ENCODE measurements at regions not wholly inside any gene's neighbourhood (a gene's known extent, or its start where the extent isn't known, plus 50 kb on each side); places are given as distances from the start of the nearest gene placed in this dataset.
A peak's percentile ranks its signal among the peaks of the same experiment; 100 is the strongest.

DNA sequence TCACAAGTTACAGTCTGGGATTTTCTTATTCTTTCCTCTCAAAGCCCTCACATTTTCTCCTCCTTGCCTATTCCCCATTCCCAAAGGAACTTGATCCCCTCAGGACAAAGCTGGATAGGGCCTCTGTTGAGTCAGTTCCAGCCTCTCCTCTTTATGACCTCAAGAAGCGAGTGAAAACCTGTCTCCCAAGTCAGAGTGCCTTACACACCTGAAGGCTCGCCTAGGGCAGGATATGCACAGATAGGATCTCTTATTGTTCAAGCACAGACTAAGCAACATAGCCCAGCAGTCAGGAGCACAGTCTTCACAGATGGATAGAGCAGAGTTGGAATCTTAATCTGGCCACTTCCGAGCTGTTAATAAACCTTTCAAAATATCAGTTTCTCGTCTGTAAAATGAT lies 60.8 kb upstream of the PRRC2C start:
- intact Hi-C loops (cut with DNase I), result no loop called here
- no peak overlapping the region for H3K4me3 ChIP-seq (ENCODE audit: low read length in 3 of 3)
- FAIRE-seq (no peak), DNase-seq (no peak)
- TF ChIP-seq, protein P1, sequence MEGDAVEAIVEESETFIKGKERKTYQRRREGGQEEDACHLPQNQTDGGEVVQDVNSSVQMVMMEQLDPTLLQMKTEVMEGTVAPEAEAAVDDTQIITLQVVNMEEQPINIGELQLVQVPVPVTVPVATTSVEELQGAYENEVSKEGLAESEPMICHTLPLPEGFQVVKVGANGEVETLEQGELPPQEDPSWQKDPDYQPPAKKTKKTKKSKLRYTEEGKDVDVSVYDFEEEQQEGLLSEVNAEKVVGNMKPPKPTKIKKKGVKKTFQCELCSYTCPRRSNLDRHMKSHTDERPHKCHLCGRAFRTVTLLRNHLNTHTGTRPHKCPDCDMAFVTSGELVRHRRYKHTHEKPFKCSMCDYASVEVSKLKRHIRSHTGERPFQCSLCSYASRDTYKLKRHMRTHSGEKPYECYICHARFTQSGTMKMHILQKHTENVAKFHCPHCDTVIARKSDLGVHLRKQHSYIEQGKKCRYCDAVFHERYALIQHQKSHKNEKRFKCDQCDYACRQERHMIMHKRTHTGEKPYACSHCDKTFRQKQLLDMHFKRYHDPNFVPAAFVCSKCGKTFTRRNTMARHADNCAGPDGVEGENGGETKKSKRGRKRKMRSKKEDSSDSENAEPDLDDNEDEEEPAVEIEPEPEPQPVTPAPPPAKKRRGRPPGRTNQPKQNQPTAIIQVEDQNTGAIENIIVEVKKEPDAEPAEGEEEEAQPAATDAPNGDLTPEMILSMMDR (IDR thresholded peaks at IDR 0.05; ENCODE audit: borderline replicate concordance, extremely low read depth, insufficient read depth), result no peak
- no peaks in the 10 kb centered on the region for H3K4me1 ChIP-seq (ENCODE audit: control insufficient read depth in 2 of 3, insufficient read depth in 2 of 3, low read depth in 1 of 3, low read length in 3 of 3)
- H3K9me3 ChIP-seq (ENCODE audit: control insufficient read depth in 2 of 3, insufficient read depth in 1 of 3, low read length in 3 of 3), result no peaks in the 10 kb centered on the region
- H3K9ac ChIP-seq (ENCODE audit: low read length in 3 of 3), result no peak overlapping the region
- no peaks in the 10 kb centered on the region for H3K36me3 ChIP-seq (ENCODE audit: control insufficient read depth in 2 of 3, insufficient read depth in 3 of 3, low read length in 3 of 3)
- H3K27me3 ChIP-seq (ENCODE audit: control insufficient read depth, insufficient read depth, low read length), result no peaks in the 10 kb centered on the region
- H3K27ac ChIP-seq (ENCODE audit: low read depth in 2 of 2, low read length in 2 of 2), result no peak overlapping the region

DNA sequence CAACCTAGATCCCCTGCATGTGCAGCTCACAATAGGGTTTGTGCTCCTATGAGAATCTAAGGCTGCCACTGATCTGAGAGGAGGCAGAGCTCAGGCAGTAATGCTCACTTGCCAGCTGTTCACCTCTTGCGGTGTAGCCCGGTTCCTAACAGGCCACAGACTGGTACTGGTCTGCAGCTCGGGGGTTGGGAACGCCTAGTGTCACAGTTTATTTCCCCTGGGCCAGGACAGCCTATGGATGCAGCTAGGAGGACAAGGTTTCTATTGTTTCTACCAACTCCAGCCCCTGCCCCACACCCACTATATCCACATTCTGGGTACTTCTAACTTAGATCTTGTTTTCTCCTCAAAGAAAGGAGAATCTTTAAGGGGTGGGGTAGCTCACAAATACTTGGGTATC lies 58.7 kb upstream of the PRRC2C start:
- Histone ChIP-seq H3K9ac (ENCODE audit: low read length in 3 of 3) (no peak overlapping the region), H3K4me3 (ENCODE audit: low read length in 3 of 3) (no peak overlapping the region), H3K4me1 (ENCODE audit: control insufficient read depth in 2 of 3, insufficient read depth in 2 of 3, low read depth in 1 of 3, low read length in 3 of 3) (no peaks in the 10 kb centered on the region), H3K36me3 (ENCODE audit: control insufficient read depth in 2 of 3, insufficient read depth in 3 of 3, low read length in 3 of 3) (no peaks in the 10 kb centered on the region), H3K9me3 (ENCODE audit: control insufficient read depth in 2 of 3, insufficient read depth in 1 of 3, low read length in 3 of 3) (no peaks in the 10 kb centered on the region), H3K27ac (ENCODE audit: low read depth in 2 of 2, low read length in 2 of 2) (no peak overlapping the region), H3K27me3 (ENCODE audit: control insufficient read depth, insufficient read depth, low read length) (no peaks in the 10 kb centered on the region)
- TF ChIP-seq, protein P1 (IDR thresholded peaks at IDR 0.05; ENCODE audit: borderline replicate concordance, extremely low read depth, insufficient read depth), result no peak
- no peak for FAIRE-seq
- DNase-seq, result no peak
- intact Hi-C loops (cut with DNase I), result no loop called here

DNA sequence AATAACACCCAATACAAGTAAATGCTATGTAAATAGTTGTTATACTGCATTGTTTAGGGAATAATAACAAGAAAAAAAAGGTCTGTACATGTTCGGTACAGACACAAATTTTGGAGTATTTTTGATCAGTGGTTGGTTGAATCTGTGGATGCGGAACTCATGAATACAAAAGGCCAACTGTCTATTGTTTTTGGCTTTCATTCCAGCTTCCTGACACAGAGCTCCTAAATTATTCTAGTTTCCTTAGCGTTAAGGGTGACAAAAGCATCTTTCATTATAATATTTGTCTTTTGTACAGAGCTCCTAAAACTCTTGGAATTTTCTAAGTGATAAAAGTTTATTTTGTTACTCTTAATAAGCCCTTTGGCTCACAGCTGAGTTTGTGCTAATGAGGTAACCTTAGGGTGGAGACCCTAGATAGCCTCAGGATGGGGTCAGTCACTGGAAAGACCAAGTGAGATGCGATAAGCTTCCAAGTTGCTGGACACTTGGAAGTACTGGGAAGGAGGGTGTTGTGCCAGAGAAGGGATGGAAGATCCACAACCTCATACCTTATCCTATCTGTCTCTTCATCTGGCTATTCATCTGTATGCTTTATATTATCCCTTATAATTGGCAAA lies 57.4 kb upstream of the PRRC2C start:
- no peaks in the 10 kb centered on the region for H3K36me3 ChIP-seq (ENCODE audit: control insufficient read depth in 2 of 3, insufficient read depth in 3 of 3, low read length in 3 of 3)
- FAIRE-seq (no peak), DNase-seq (peak in 1 of 5 donors; percentile 22)
- no peaks in the 10 kb centered on the region for H3K4me1 ChIP-seq (ENCODE audit: control insufficient read depth in 2 of 3, insufficient read depth in 2 of 3, low read depth in 1 of 3, low read length in 3 of 3)
- H3K9ac ChIP-seq (ENCODE audit: low read length in 3 of 3), result no peak overlapping the region
- no peaks in the 10 kb centered on the region for H3K27me3 ChIP-seq (ENCODE audit: control insufficient read depth, insufficient read depth, low read length)
- H3K4me3 ChIP-seq (ENCODE audit: low read length in 3 of 3), result no peak overlapping the region
- intact Hi-C loops (cut with DNase I), result no loop called here
- TF ChIP-seq, protein P1 (IDR thresholded peaks at IDR 0.05; ENCODE audit: borderline replicate concordance, extremely low read depth, insufficient read depth), result no peak
- no peaks in the 10 kb centered on the region for H3K9me3 ChIP-seq (ENCODE audit: control insufficient read depth in 2 of 3, insufficient read depth in 1 of 3, low read length in 3 of 3)
- no peak overlapping the region for H3K27ac ChIP-seq (ENCODE audit: low read depth in 2 of 2, low read length in 2 of 2)

DNA sequence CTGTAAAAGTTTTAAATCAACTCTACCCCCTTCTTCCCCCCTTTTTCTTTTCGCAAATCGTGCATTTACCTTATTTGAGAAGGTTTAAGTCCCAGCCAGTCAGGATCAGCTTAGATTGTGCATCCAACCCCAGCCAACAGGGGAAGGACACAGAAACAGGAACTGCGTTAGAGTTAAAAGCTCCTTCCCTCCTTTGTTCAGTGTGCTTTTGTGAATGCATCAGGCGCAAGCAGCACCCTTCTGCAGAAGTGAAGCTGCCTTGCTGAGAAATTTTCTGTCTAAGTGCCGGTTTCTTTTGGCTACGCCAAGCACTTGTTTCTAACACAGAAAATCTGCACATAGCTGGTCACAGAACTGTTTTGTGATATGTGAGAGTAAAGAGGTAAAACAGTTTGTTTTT lies 56.2 kb upstream of the PRRC2C start:
- Histone ChIP-seq H3K27me3 (ENCODE audit: control insufficient read depth, insufficient read depth, low read length) (no peaks in the 10 kb centered on the region), H3K36me3 (ENCODE audit: control insufficient read depth in 2 of 3, insufficient read depth in 3 of 3, low read length in 3 of 3) (no peaks in the 10 kb centered on the region), H3K27ac (ENCODE audit: low read depth in 2 of 2, low read length in 2 of 2) (no peak overlapping the region), H3K4me1 (ENCODE audit: control insufficient read depth in 2 of 3, insufficient read depth in 2 of 3, low read depth in 1 of 3, low read length in 3 of 3) (no peaks in the 10 kb centered on the region), H3K9me3 (ENCODE audit: control insufficient read depth in 2 of 3, insufficient read depth in 1 of 3, low read length in 3 of 3) (no peaks in the 10 kb centered on the region), H3K9ac (ENCODE audit: low read length in 3 of 3) (no peak overlapping the region), H3K4me3 (ENCODE audit: low read length in 3 of 3) (no peak overlapping the region)
- intact Hi-C loops (cut with DNase I), result no loop called here
- no peak for FAIRE-seq
- no peak for DNase-seq
- TF ChIP-seq, protein P1 (IDR thresholded peaks at IDR 0.05; ENCODE audit: borderline replicate concordance, extremely low read depth, insufficient read depth), result no peak
